Neutrophil (primary cell): ENCODE measurements at regions not wholly inside any gene's neighbourhood (a gene's known extent, or its start where the extent isn't known, plus 50 kb on each side); places are given as distances from the start of the nearest gene placed in this dataset.

Source experiments
- H3K27ac ChIP-seq: fragments of 200-600 bp; sonication (generic); 2 replicates; pipeline ENCODE4 v1.5.1; 2016; ENCODE audit warnings: mild to moderate bottlenecking, moderate library complexity
- H3K27me3 ChIP-seq: fragments of 200-600 bp; sonication (generic); 2 replicates; pipeline ENCODE4 v1.6.0; 2016; ENCODE audit warnings: mild to moderate bottlenecking
- H3K36me3 ChIP-seq: fragments of 200-600 bp; sonication (generic); 2 replicates; pipeline ENCODE4 v1.5.1; 2017
- H3K4me1 ChIP-seq, 2 experiments: fragments of 200-600 bp in 1 of 2; sonication (generic) in 1 of 2; 1 replicate in 1 of 2; 2 replicates in 1 of 2; pipeline versions ENCODE4 v1.5.1 to v1.6.1; 2013 to 2016; ENCODE audit warnings: low read depth in 1 of 2, low read length in 1 of 2, mild to moderate bottlenecking in 1 of 2, moderate library complexity in 1 of 2; ENCODE audit not compliant: control insufficient read depth in 1 of 2, insufficient read depth in 1 of 2
- H3K4me3 ChIP-seq, 2 experiments: fragments of 200-600 bp in 1 of 2; sonication (generic) in 1 of 2; 1 replicate in 1 of 2; 2 replicates in 1 of 2; pipeline ENCODE4 v1.5.1; 2013 to 2016; ENCODE audit warnings: low read depth in 1 of 2, low read length in 1 of 2, mild to moderate bottlenecking in 1 of 2, moderate library complexity in 1 of 2
- H3K9me3 ChIP-seq: fragments of 200-600 bp; sonication (generic); 2 replicates; pipeline ENCODE4 v1.5.1; 2016
- CTCF ChIP-seq: fragments of 200-600 bp; sonication (generic); IDR thresholded peaks from 2 replicates; pipeline ENCODE4 v1.5.1; 2016; ENCODE audit warnings: antibody characterized with exemption

- Histone ChIP-seq H3K4me1 (no peaks in the 10 kb centered on the region), H3K9me3 (peaks cover 4% of the 10 kb centered on the region), H3K27ac (no peak overlapping the region), H3K27me3 (no peaks in the 10 kb centered on the region), H3K4me3 (no peak overlapping the region), H3K36me3 (no peaks in the 10 kb centered on the region)
- TF ChIP-seq CTCF: no peak
Observed at GRCh38 chr4:103998756-103999155, 279.0 kb upstream of the TACR3 start.

DNA sequence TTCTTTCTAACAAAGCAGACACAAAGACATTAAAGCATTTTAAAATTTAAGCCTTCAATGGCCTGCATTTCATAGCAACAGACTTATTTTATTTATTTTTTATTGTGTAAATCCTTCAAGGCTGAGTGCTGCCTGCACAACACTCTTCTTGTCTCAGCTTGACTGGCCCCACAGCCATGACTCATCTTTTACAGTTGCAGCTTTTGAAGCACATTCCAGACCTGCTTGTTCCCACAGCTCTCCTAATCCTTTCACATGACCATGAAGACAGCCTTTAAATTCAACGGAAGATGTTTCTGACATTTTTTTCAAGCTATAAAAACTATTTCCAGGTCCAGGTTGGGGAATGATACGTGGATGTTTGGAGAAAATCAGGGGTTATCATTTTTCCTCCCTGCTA is 276.9 kb upstream of the TACR3 start:
- H3K27ac ChIP-seq: no peak overlapping the region
- no peak overlapping the region for H3K4me3 ChIP-seq
- H3K4me1 ChIP-seq: no peaks in the 10 kb centered on the region
- no peak for TF ChIP-seq CTCF
- no peaks in the 10 kb centered on the region for H3K27me3 ChIP-seq
- H3K36me3 ChIP-seq: no peaks in the 10 kb centered on the region
- peaks cover 4% of the 10 kb centered on the region for H3K9me3 ChIP-seq

DNA sequence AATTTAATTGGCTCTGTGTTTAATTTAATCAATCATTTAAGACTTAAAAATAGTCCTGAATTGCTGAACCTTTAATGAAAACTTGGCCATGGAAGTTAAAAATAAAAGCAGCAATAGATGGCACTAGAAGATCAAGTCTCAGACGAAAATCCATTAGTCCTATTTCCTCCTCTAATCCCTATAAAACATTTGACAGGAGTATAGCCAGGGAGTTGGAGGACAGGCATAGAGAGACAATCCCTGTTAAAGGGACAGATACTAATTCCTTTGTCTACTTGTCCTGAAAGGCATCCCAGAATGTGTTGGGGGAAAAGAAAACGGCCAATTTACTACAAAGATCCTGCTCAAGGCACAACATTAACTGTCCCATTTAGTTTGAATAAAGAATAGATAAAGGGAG is 276.3 kb upstream of the TACR3 start:
- no peak for TF ChIP-seq CTCF
- Histone ChIP-seq H3K4me3 (no peak overlapping the region), H3K4me1 (no peaks in the 10 kb centered on the region), H3K9me3 (no peaks in the 10 kb centered on the region), H3K36me3 (no peaks in the 10 kb centered on the region), H3K27me3 (no peaks in the 10 kb centered on the region), H3K27ac (no peak overlapping the region)

DNA sequence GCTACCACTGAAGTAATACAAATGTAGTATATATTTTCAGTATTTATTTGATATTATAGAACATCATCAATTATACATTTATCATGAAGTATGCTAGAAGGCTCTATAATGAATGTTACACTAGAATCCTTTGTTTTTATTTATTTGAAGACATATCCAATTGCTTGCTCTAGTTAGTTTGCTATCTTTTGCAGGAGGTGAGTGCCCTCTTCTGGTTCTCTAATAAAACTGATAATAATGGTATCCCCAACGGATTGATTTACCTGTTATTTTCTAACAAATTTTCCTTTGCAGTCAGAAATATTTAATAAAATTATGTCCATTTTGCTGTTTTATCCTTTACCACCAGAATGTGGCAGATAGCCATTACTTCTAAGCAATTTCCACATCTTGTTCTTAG is 274.3 kb upstream of the TACR3 start:
- H3K4me1 ChIP-seq: no peaks in the 10 kb centered on the region
- H3K36me3 ChIP-seq: no peaks in the 10 kb centered on the region
- H3K27ac ChIP-seq: no peak overlapping the region
- TF ChIP-seq CTCF: no peak
- no peaks in the 10 kb centered on the region for H3K9me3 ChIP-seq
- no peaks in the 10 kb centered on the region for H3K27me3 ChIP-seq
- H3K4me3 ChIP-seq: no peak overlapping the region

GRCh38 chr4:103982454-103982853 is 262.7 kb upstream of the TACR3 start:
- Histone ChIP-seq H3K36me3 (no peaks in the 10 kb centered on the region), H3K4me3 (no peak overlapping the region), H3K27ac (no peak overlapping the region), H3K9me3 (no peaks in the 10 kb centered on the region), H3K4me1 (no peaks in the 10 kb centered on the region), H3K27me3 (no peaks in the 10 kb centered on the region)
- TF ChIP-seq CTCF: no peak
